PC-3 (cell line): ENCODE measurements at regions not wholly inside any gene's neighbourhood (a gene's known extent, or its start where the extent isn't known, plus 50 kb on each side); places are given as distances from the start of the nearest gene placed in this dataset.

Experiments used
- EZH2 ChIP-seq: fragments of 300-600 bp; sonication (generic); IDR thresholded peaks from one replicate; pipeline ENCODE4 v1.6.1; 2017; ENCODE audit warnings: antibody characterized with exemption, mild to moderate bottlenecking, low read length; ENCODE audit not compliant: unreplicated experiment
- TF ChIP-seq, protein P1 (sequence below): fragments of 300-600 bp; sonication (generic); conservative IDR thresholded peaks from 2 replicates; pipeline ENCODE4 v1.5.1; 2017; ENCODE audit warnings: antibody characterized with exemption, low read depth, mild to moderate bottlenecking, low read length

DNA sequence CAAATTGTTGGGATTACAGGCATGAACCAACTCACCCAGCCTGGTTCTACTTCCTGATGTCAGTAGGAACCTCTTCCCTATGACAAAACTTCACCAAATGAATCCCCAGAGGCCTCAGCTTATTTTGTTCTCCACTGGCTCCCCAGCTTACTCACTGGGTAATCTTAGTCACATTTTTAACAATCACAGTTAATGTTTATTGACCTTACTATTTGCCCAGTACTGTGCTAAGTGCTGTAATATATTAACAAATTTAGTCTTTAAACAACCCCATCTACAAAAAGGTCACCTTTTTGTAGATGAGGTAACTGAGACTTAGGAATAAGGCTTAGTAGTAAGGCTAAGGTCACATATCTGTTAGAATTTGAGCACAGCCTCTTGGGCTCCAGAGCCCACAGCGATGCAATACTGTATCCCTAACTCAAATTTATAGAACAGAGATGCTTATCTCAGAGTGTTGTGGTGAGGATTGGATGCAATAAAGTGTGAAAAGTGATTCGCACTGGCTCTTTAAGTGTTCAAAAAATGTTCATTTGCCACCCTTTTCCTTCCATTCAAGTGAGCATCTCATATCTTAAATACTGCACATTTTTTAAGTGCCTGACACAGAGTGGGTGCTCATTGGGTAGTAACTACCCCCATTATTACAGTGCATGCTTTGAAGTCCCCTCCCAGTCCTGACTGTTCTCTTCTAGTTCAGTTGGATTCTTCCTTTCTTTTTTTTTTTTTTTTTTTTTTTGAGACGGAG is 146.4 kb upstream of the ARHGAP5 start:
- TF ChIP-seq, protein P1, sequence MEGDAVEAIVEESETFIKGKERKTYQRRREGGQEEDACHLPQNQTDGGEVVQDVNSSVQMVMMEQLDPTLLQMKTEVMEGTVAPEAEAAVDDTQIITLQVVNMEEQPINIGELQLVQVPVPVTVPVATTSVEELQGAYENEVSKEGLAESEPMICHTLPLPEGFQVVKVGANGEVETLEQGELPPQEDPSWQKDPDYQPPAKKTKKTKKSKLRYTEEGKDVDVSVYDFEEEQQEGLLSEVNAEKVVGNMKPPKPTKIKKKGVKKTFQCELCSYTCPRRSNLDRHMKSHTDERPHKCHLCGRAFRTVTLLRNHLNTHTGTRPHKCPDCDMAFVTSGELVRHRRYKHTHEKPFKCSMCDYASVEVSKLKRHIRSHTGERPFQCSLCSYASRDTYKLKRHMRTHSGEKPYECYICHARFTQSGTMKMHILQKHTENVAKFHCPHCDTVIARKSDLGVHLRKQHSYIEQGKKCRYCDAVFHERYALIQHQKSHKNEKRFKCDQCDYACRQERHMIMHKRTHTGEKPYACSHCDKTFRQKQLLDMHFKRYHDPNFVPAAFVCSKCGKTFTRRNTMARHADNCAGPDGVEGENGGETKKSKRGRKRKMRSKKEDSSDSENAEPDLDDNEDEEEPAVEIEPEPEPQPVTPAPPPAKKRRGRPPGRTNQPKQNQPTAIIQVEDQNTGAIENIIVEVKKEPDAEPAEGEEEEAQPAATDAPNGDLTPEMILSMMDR = no peak
- no peak for TF ChIP-seq EZH2
